ENCODE measurements at regions not wholly inside any gene's neighbourhood (a gene's known extent, or its start where the extent isn't known, plus 50 kb on each side); places are given as distances from the start of the nearest gene placed in this dataset.

GRCh38 chr5:52498607-52499006 lies 289.1 kb upstream of the ITGA1 start:
- no peaks in the 10 kb centered on the region for H3K36me3 Mint-ChIP-seq
- H3K27ac Mint-ChIP-seq, result no peak overlapping the region
- no peak overlapping the region for H3K4me3 Mint-ChIP-seq
- peaks cover 1% of the 10 kb centered on the region for H3K27me3 Mint-ChIP-seq
- no peaks in the 10 kb centered on the region for H3K9me3 Mint-ChIP-seq (ENCODE audit: low read depth)
- no peaks in the 10 kb centered on the region for H3K4me1 Mint-ChIP-seq (ENCODE audit: low read depth)

- Mint-ChIP-seq H3K36me3 (no peaks in the 10 kb centered on the region), H3K9me3 (ENCODE audit: low read depth) (no peaks in the 10 kb centered on the region)
Observed at GRCh38 chr5:52502460-52502999, 285.2 kb upstream of the ITGA1 start.

GRCh38 chr5:52504584-52505240 lies 283.0 kb upstream of the ITGA1 start:
- peaks cover 1% of the 10 kb centered on the region for H3K27me3 Mint-ChIP-seq
- no peaks in the 10 kb centered on the region for H3K4me1 Mint-ChIP-seq (ENCODE audit: low read depth)
- no peaks in the 10 kb centered on the region for H3K9me3 Mint-ChIP-seq (ENCODE audit: low read depth)
- H3K4me3 Mint-ChIP-seq, result no peak overlapping the region
- H3K27ac Mint-ChIP-seq, result no peak overlapping the region
- H3K36me3 Mint-ChIP-seq, result no peaks in the 10 kb centered on the region

More at GRCh38 chr5:52502460-52502999, 285.2 kb upstream of the ITGA1 start:
- H3K4me3 Mint-ChIP-seq, result no peak overlapping the region
- no peaks in the 10 kb centered on the region for H3K4me1 Mint-ChIP-seq (ENCODE audit: low read depth)
- peaks cover 1% of the 10 kb centered on the region for H3K27me3 Mint-ChIP-seq
- no peak overlapping the region for H3K27ac Mint-ChIP-seq

- no peak overlapping the region for H3K4me3 Mint-ChIP-seq
- peaks cover 15% of the 10 kb centered on the region for H3K9me3 Mint-ChIP-seq (ENCODE audit: low read depth)
- H3K36me3 Mint-ChIP-seq, result no peaks in the 10 kb centered on the region
- no peaks in the 10 kb centered on the region for H3K4me1 Mint-ChIP-seq (ENCODE audit: low read depth)
- no peaks in the 10 kb centered on the region for H3K27me3 Mint-ChIP-seq
- H3K27ac Mint-ChIP-seq, result no peak overlapping the region
Observed at GRCh38 chr5:52517667-52518066, 270.0 kb upstream of the ITGA1 start.

- Mint-ChIP-seq H3K4me1 (ENCODE audit: low read depth) (no peaks in the 10 kb centered on the region), H3K4me3 (no peak overlapping the region), H3K27ac (peak overlapping the region; percentile 47), H3K36me3 (no peaks in the 10 kb centered on the region), H3K9me3 (ENCODE audit: low read depth) (peaks cover 10% of the 10 kb centered on the region), H3K27me3 (peaks cover 2% of the 10 kb centered on the region)
Observed at GRCh38 chr5:52520171-52520570, 267.5 kb upstream of the ITGA1 start.

GRCh38 chr5:52521236-52521635 lies 266.5 kb upstream of the ITGA1 start:
- Mint-ChIP-seq H3K36me3 (no peaks in the 10 kb centered on the region), H3K27me3 (peaks cover 2% of the 10 kb centered on the region), H3K9me3 (ENCODE audit: low read depth) (peaks cover 4% of the 10 kb centered on the region), H3K4me3 (no peak overlapping the region), H3K4me1 (ENCODE audit: low read depth) (no peaks in the 10 kb centered on the region), H3K27ac (no peak overlapping the region)

GRCh38 chr5:52523701-52524100 lies 264.0 kb upstream of the ITGA1 start:
- no peaks in the 10 kb centered on the region for H3K36me3 Mint-ChIP-seq
- H3K4me1 Mint-ChIP-seq (ENCODE audit: low read depth), result no peaks in the 10 kb centered on the region
- no peak overlapping the region for H3K27ac Mint-ChIP-seq
- H3K9me3 Mint-ChIP-seq (ENCODE audit: low read depth), result peaks cover 4% of the 10 kb centered on the region
- peaks cover 2% of the 10 kb centered on the region for H3K27me3 Mint-ChIP-seq
- H3K4me3 Mint-ChIP-seq, result no peak overlapping the region

GRCh38 chr5:52531105-52531504 lies 256.6 kb upstream of the ITGA1 start:
- Mint-ChIP-seq H3K27me3 (peaks cover 2% of the 10 kb centered on the region), H3K36me3 (no peaks in the 10 kb centered on the region), H3K27ac (no peak overlapping the region), H3K4me1 (ENCODE audit: low read depth) (no peaks in the 10 kb centered on the region), H3K4me3 (no peak overlapping the region), H3K9me3 (ENCODE audit: low read depth) (peaks cover 4% of the 10 kb centered on the region)

- Mint-ChIP-seq H3K9me3 (ENCODE audit: low read depth) (no peaks in the 10 kb centered on the region), H3K27ac (no peak overlapping the region), H3K27me3 (peaks cover 5% of the 10 kb centered on the region), H3K4me1 (ENCODE audit: low read depth) (no peaks in the 10 kb centered on the region), H3K4me3 (no peak overlapping the region), H3K36me3 (no peaks in the 10 kb centered on the region)
Observed at GRCh38 chr5:52543594-52543993, 244.1 kb upstream of the ITGA1 start.

- Mint-ChIP-seq H3K27me3 (peaks cover 5% of the 10 kb centered on the region), H3K36me3 (no peaks in the 10 kb centered on the region), H3K27ac (no peak overlapping the region), H3K4me1 (ENCODE audit: low read depth) (no peaks in the 10 kb centered on the region), H3K9me3 (ENCODE audit: low read depth) (no peaks in the 10 kb centered on the region), H3K4me3 (no peak overlapping the region)
Observed at GRCh38 chr5:52544738-52545137, 243.0 kb upstream of the ITGA1 start.

- Mint-ChIP-seq H3K4me1 (ENCODE audit: low read depth) (no peaks in the 10 kb centered on the region), H3K27ac (no peak overlapping the region), H3K36me3 (no peaks in the 10 kb centered on the region), H3K9me3 (ENCODE audit: low read depth) (peaks cover 4% of the 10 kb centered on the region), H3K27me3 (peaks cover 5% of the 10 kb centered on the region), H3K4me3 (no peak overlapping the region)
Observed at GRCh38 chr5:52554293-52554692, 233.4 kb upstream of the ITGA1 start.

GRCh38 chr5:52560366-52560765 lies 227.3 kb upstream of the ITGA1 start:
- peaks cover 8% of the 10 kb centered on the region for H3K27me3 Mint-ChIP-seq
- no peak overlapping the region for H3K27ac Mint-ChIP-seq
- H3K4me3 Mint-ChIP-seq, result no peak overlapping the region
- no peaks in the 10 kb centered on the region for H3K4me1 Mint-ChIP-seq (ENCODE audit: low read depth)
- H3K36me3 Mint-ChIP-seq, result no peaks in the 10 kb centered on the region
- H3K9me3 Mint-ChIP-seq (ENCODE audit: low read depth), result no peaks in the 10 kb centered on the region

- Mint-ChIP-seq H3K27me3 (peaks cover 5% of the 10 kb centered on the region), H3K27ac (no peak overlapping the region), H3K4me3 (no peak overlapping the region), H3K4me1 (ENCODE audit: low read depth) (no peaks in the 10 kb centered on the region), H3K36me3 (no peaks in the 10 kb centered on the region), H3K9me3 (ENCODE audit: low read depth) (no peaks in the 10 kb centered on the region)
Observed at GRCh38 chr5:52562473-52562872, 225.2 kb upstream of the ITGA1 start.

GRCh38 chr5:52564587-52564986 lies 223.1 kb upstream of the ITGA1 start:
- H3K4me3 Mint-ChIP-seq, result no peak overlapping the region
- H3K27me3 Mint-ChIP-seq, result peaks cover 7% of the 10 kb centered on the region
- H3K9me3 Mint-ChIP-seq (ENCODE audit: low read depth), result peaks cover 2% of the 10 kb centered on the region
- no peaks in the 10 kb centered on the region for H3K4me1 Mint-ChIP-seq (ENCODE audit: low read depth)
- no peak overlapping the region for H3K27ac Mint-ChIP-seq
- H3K36me3 Mint-ChIP-seq, result no peaks in the 10 kb centered on the region

GRCh38 chr5:52577546-52577945 lies 210.2 kb upstream of the ITGA1 start:
- H3K4me3 Mint-ChIP-seq, result no peak overlapping the region
- H3K4me1 Mint-ChIP-seq (ENCODE audit: low read depth), result no peaks in the 10 kb centered on the region

GRCh38 chr5:52579391-52579790 lies 208.3 kb upstream of the ITGA1 start:
- H3K27me3 Mint-ChIP-seq, result peaks cover 6% of the 10 kb centered on the region
- H3K9me3 Mint-ChIP-seq (ENCODE audit: low read depth), result no peaks in the 10 kb centered on the region
- no peaks in the 10 kb centered on the region for H3K36me3 Mint-ChIP-seq
- H3K27ac Mint-ChIP-seq, result no peak overlapping the region
- H3K4me3 Mint-ChIP-seq, result no peak overlapping the region
- H3K4me1 Mint-ChIP-seq (ENCODE audit: low read depth), result no peaks in the 10 kb centered on the region

More at GRCh38 chr5:52577546-52577945, 210.2 kb upstream of the ITGA1 start:
- H3K36me3 Mint-ChIP-seq, result no peaks in the 10 kb centered on the region
- no peaks in the 10 kb centered on the region for H3K9me3 Mint-ChIP-seq (ENCODE audit: low read depth)
- H3K27ac Mint-ChIP-seq, result no peak overlapping the region
- H3K27me3 Mint-ChIP-seq, result peaks cover 6% of the 10 kb centered on the region

Measured in activated naive CD8-positive, alpha-beta T cell (primary cell).